HEK293 (cell line): ENCODE measurements at regions not wholly inside any gene's neighbourhood (a gene's known extent, or its start where the extent isn't known, plus 50 kb on each side); places are given as distances from the start of the nearest gene placed in this dataset.

Source experiments
- CTCF ChIA-PET: fragments of 350-600 bp; formaldehyde crosslinking; extraction: SDS; loops from one replicate; lab custom pipeline; 2021; ENCODE audit warnings: antibody characterized with exemption; lab: Yijun Ruan, JAX
- POLR2A ChIA-PET: fragments of 300-600 bp; formaldehyde crosslinking; extraction: SDS; loops from one replicate; lab custom pipeline; 2020; ENCODE audit warnings: antibody characterized with exemption, inconsistent platforms; lab: Yijun Ruan, JAX
- H3K27ac ChIP-seq: fragments of 200-500 bp; sonication (Bioruptor generic); 2 replicates; pipeline ENCODE4 v1.5.1; 2014; ENCODE audit warnings: low read depth, low read length, control low read depth, inconsistent platforms; ENCODE audit errors: extremely low read depth
- H3K36me3 ChIP-seq, 2 experiments: fragments of 200-500 bp in 1 of 2; sonication (Bioruptor generic) in 1 of 2; 1 replicate in 1 of 2; 2 replicates in 1 of 2; pipeline ENCODE4 v1.5.1; 2014 to 2017; ENCODE audit warnings: inconsistent platforms in 2 of 2, low read length in 2 of 2; ENCODE audit not compliant: control insufficient read depth in 2 of 2, insufficient read depth in 1 of 2
- H3K4me1 ChIP-seq: fragments of 200-500 bp; sonication (Bioruptor generic); 2 replicates; pipeline ENCODE4 v1.5.1; 2014; ENCODE audit warnings: mild to moderate bottlenecking, low read length, inconsistent platforms; ENCODE audit not compliant: control insufficient read depth, insufficient read depth
- H3K4me3 ChIP-seq: 2 replicates; pipeline ENCODE4 v1.5.1; 2011; ENCODE audit warnings: low read depth, mild to moderate bottlenecking, control low read depth, low read length, moderate library complexity
- H3K9me3 ChIP-seq: fragments of 200-500 bp; sonication (Bioruptor generic); 2 replicates; pipeline ENCODE4 v1.5.1; 2014; ENCODE audit warnings: low read depth, low read length, inconsistent platforms; ENCODE audit not compliant: control insufficient read depth, insufficient read depth
- BCL11A ChIP-seq: fragments of 450-650 bp; formaldehyde crosslinking; IDR thresholded peaks from 2 replicates; pipeline ENCODE4 v1.5.1; 2016; ENCODE audit warnings: low read depth, missing biosample characterization, missing genetic modification characterization
- GFI1B ChIP-seq: fragments of 450-650 bp; formaldehyde crosslinking; IDR thresholded peaks from 2 replicates; pipeline ENCODE4 v1.5.1; 2016; ENCODE audit warnings: missing biosample characterization, missing genetic modification characterization
- IKZF3 ChIP-seq: fragments of 450-650 bp; IDR thresholded peaks from 2 replicates; pipeline ENCODE4 v1.5.0; 2018; ENCODE audit warnings: missing biosample characterization, mild to moderate bottlenecking, missing genetic modification characterization, moderate library complexity
- KLF9 ChIP-seq: fragments of 450-650 bp; formaldehyde crosslinking; IDR thresholded peaks from 2 replicates; pipeline ENCODE4 v1.5.1; 2016; ENCODE audit warnings: missing biosample characterization, missing genetic modification characterization, low read depth
- RBAK ChIP-seq: fragments of 450-650 bp; formaldehyde crosslinking; IDR thresholded peaks from 2 replicates; pipeline ENCODE4 v1.5.1; 2016; ENCODE audit warnings: missing biosample characterization, missing genetic modification characterization
- REPIN1 ChIP-seq: fragments of 450-650 bp; formaldehyde crosslinking; IDR thresholded peaks from 2 replicates; pipeline ENCODE4 v1.5.1; 2017; ENCODE audit warnings: missing biosample characterization, missing genetic modification characterization, low read depth
- SALL2 ChIP-seq: fragments of 450-650 bp; formaldehyde crosslinking; IDR thresholded peaks from 2 replicates; pipeline ENCODE4 v1.5.0; 2017; ENCODE audit warnings: missing biosample characterization, mild to moderate bottlenecking, missing genetic modification characterization, borderline replicate concordance
- SCRT2 ChIP-seq: fragments of 450-650 bp; formaldehyde crosslinking; IDR thresholded peaks from 2 replicates; pipeline ENCODE4 v1.5.1; 2016; ENCODE audit warnings: missing biosample characterization, missing genetic modification characterization
- ZBTB11 ChIP-seq: fragments of 450-650 bp; formaldehyde crosslinking; conservative IDR thresholded peaks from 2 replicates; pipeline ENCODE4 v1.5.1; 2016; ENCODE audit warnings: low read depth, missing biosample characterization, missing genetic modification characterization
- ZFP3 ChIP-seq: fragments of 450-650 bp; formaldehyde crosslinking; IDR thresholded peaks from 2 replicates; pipeline ENCODE4 v1.5.1; 2016; ENCODE audit warnings: low read depth, missing biosample characterization, missing genetic modification characterization
- ZNF112 ChIP-seq: fragments of 450-650 bp; formaldehyde crosslinking; IDR thresholded peaks from 2 replicates; pipeline ENCODE4 v1.5.0; 2017; ENCODE audit warnings: missing biosample characterization, missing genetic modification characterization
- ZNF114 ChIP-seq: fragments of 450-650 bp; formaldehyde crosslinking; IDR thresholded peaks from 2 replicates; pipeline ENCODE4 v1.5.0; 2017; ENCODE audit warnings: missing biosample characterization, missing genetic modification characterization
- ZNF148 ChIP-seq: fragments of 450-650 bp; formaldehyde crosslinking; IDR thresholded peaks from 2 replicates; pipeline ENCODE4 v1.5.0; 2017; ENCODE audit warnings: missing biosample characterization, missing genetic modification characterization, borderline replicate concordance
- ZNF2 ChIP-seq: fragments of 450-650 bp; formaldehyde crosslinking; IDR thresholded peaks from 2 replicates; pipeline ENCODE4 v1.5.1; 2016; ENCODE audit warnings: missing biosample characterization, missing genetic modification characterization
- ZNF211 ChIP-seq: fragments of 450-650 bp; formaldehyde crosslinking; IDR thresholded peaks from 2 replicates; pipeline ENCODE4 v1.5.1; 2016; ENCODE audit warnings: low read depth, missing biosample characterization, missing genetic modification characterization
- ZNF214 ChIP-seq: fragments of 450-650 bp; formaldehyde crosslinking; IDR thresholded peaks from 2 replicates; pipeline ENCODE4 v1.5.1; 2017; ENCODE audit warnings: missing biosample characterization, mild to moderate bottlenecking, missing genetic modification characterization, borderline replicate concordance
- ZNF248 ChIP-seq: fragments of 450-650 bp; formaldehyde crosslinking; IDR thresholded peaks from 2 replicates; pipeline ENCODE4 v1.5.1; 2017; ENCODE audit warnings: missing biosample characterization, missing genetic modification characterization
- ZNF266 ChIP-seq: fragments of 450-650 bp; formaldehyde crosslinking; IDR thresholded peaks from 2 replicates; pipeline ENCODE4 v1.5.1; 2016; ENCODE audit warnings: missing biosample characterization, missing genetic modification characterization, low read depth
- ZNF311 ChIP-seq: fragments of 450-650 bp; formaldehyde crosslinking; IDR thresholded peaks from 2 replicates; pipeline ENCODE4 v1.5.1; 2017; ENCODE audit warnings: missing biosample characterization, missing genetic modification characterization, borderline replicate concordance
- ZNF324 ChIP-seq: fragments of 450-650 bp; formaldehyde crosslinking; IDR thresholded peaks from 2 replicates; pipeline ENCODE4 v1.5.1; 2016; ENCODE audit warnings: missing biosample characterization, missing genetic modification characterization
- ZNF37A ChIP-seq: fragments of 450-650 bp; IDR thresholded peaks from 2 replicates; pipeline ENCODE4 v1.5.1; 2018; ENCODE audit warnings: missing biosample characterization, missing genetic modification characterization
- ZNF473 ChIP-seq: fragments of 450-650 bp; formaldehyde crosslinking; IDR thresholded peaks from 2 replicates; pipeline ENCODE4 v1.5.1; 2017; ENCODE audit warnings: missing biosample characterization, missing genetic modification characterization
- ZNF48 ChIP-seq: fragments of 450-650 bp; formaldehyde crosslinking; IDR thresholded peaks from 2 replicates; pipeline ENCODE4 v1.5.1; 2016; ENCODE audit warnings: missing biosample characterization, missing genetic modification characterization
- ZNF510 ChIP-seq: fragments of 450-650 bp; formaldehyde crosslinking; IDR thresholded peaks from 2 replicates; pipeline ENCODE4 v1.5.1; 2018; ENCODE audit warnings: mild to moderate bottlenecking, missing genetic modification characterization, missing biosample characterization; ENCODE audit not compliant: insufficient replicate concordance
- ZNF514 ChIP-seq: fragments of 450-650 bp; formaldehyde crosslinking; IDR thresholded peaks from 2 replicates; pipeline ENCODE4 v1.5.1; 2016; ENCODE audit warnings: missing biosample characterization, missing genetic modification characterization
- ZNF521 ChIP-seq: fragments of 450-650 bp; formaldehyde crosslinking; IDR thresholded peaks from 2 replicates; pipeline ENCODE4 v1.5.1; 2017; ENCODE audit warnings: missing biosample characterization, mild to moderate bottlenecking, missing genetic modification characterization
- ZNF585B ChIP-seq: fragments of 450-650 bp; formaldehyde crosslinking; IDR thresholded peaks from 2 replicates; pipeline ENCODE4 v1.5.1; 2016; ENCODE audit warnings: missing biosample characterization, missing genetic modification characterization
- ZNF600 ChIP-seq: fragments of 450-650 bp; formaldehyde crosslinking; IDR thresholded peaks from 2 replicates; pipeline ENCODE4 v1.5.1; 2016; ENCODE audit warnings: missing biosample characterization, missing genetic modification characterization
- ZNF670 ChIP-seq: fragments of 450-650 bp; formaldehyde crosslinking; IDR thresholded peaks from 2 replicates; pipeline ENCODE4 v1.5.1; 2016; ENCODE audit warnings: missing biosample characterization, missing genetic modification characterization, low read depth
- ZNF677 ChIP-seq: fragments of 450-650 bp; IDR thresholded peaks from 2 replicates; pipeline ENCODE4 v1.5.0; 2018; ENCODE audit warnings: missing biosample characterization, mild to moderate bottlenecking, missing genetic modification characterization, moderate library complexity

GRCh38 chr10:130746311-130746710, 565.2 kb downstream of the TCERG1L start:
- TF ChIP-seq ZNF670 (tag by site-specific recombination), result no peak
- TF ChIP-seq ZNF266 (tag by site-specific recombination), result no peak
- TF ChIP-seq ZNF514, result no peak
- TF ChIP-seq REPIN1 (tag by site-specific recombination), result no peak
- TF ChIP-seq ZNF37A (tag by site-specific recombination), result no peak
- no peak for TF ChIP-seq ZNF585B (tag by site-specific recombination)
- no peak for TF ChIP-seq ZNF148 (tag by site-specific recombination)
- no peak for TF ChIP-seq ZNF248 (tag by site-specific recombination)
- no peak for TF ChIP-seq ZNF2 (tag by site-specific recombination)
- TF ChIP-seq ZBTB11, result no peak
- TF ChIP-seq ZNF112 (tag by site-specific recombination), result no peak
- no peak for TF ChIP-seq ZNF473 (tag by site-specific recombination)
- TF ChIP-seq ZNF311 (tag by site-specific recombination), result no peak
- no peak for TF ChIP-seq ZNF211
- no peak for TF ChIP-seq ZNF114 (tag by site-specific recombination)
- no peak for TF ChIP-seq RBAK (tag by site-specific recombination)
- no peak overlapping the region for H3K27ac ChIP-seq
- H3K4me1 ChIP-seq, result no peaks in the 10 kb centered on the region
- H3K9me3 ChIP-seq, result no peaks in the 10 kb centered on the region
- no peaks in the 10 kb centered on the region for H3K36me3 ChIP-seq
- ChIA-PET POLR2A (no interaction called here), CTCF (no interaction called here)
- H3K4me3 ChIP-seq, result no peak overlapping the region

GRCh38 chr10:130747356-130747755, 564.2 kb downstream of the TCERG1L start:
- ChIA-PET POLR2A (no interaction called here), CTCF (no interaction called here)
- no peaks in the 10 kb centered on the region for H3K4me1 ChIP-seq
- no peak for TF ChIP-seq ZFP3
- no peak for TF ChIP-seq BCL11A
- TF ChIP-seq SCRT2, result no peak
- no peak for TF ChIP-seq ZNF324 (tag by site-specific recombination)
- TF ChIP-seq ZNF521 (tag by site-specific recombination), result no peak
- no peak for TF ChIP-seq ZNF214 (tag by site-specific recombination)
- TF ChIP-seq ZNF677 (tag by site-specific recombination), result no peak
- TF ChIP-seq SALL2 (tag by site-specific recombination), result no peak
- TF ChIP-seq ZNF473 (tag by site-specific recombination), result no peak
- no peak for TF ChIP-seq IKZF3 (tag by site-specific recombination)
- TF ChIP-seq KLF9 (tag by site-specific recombination), result no peak
- TF ChIP-seq ZNF510 (tag by site-specific recombination), result no peak
- no peak for TF ChIP-seq ZNF48
- no peak for TF ChIP-seq ZNF2 (tag by site-specific recombination)
- no peak for TF ChIP-seq GFI1B (tag by site-specific recombination)
- no peak for TF ChIP-seq ZNF114 (tag by site-specific recombination)
- TF ChIP-seq ZNF600, result no peak
- H3K27ac ChIP-seq, result no peak overlapping the region
- no peaks in the 10 kb centered on the region for H3K36me3 ChIP-seq
- no peaks in the 10 kb centered on the region for H3K9me3 ChIP-seq
- H3K4me3 ChIP-seq, result no peak overlapping the region
